HG02885 (cell line): ENCODE measurements at regions not wholly inside any gene's neighbourhood (a gene's known extent, or its start where the extent isn't known, plus 50 kb on each side); places are given as distances from the start of the nearest gene placed in this dataset.

ENCODE experiments used
- ATAC-seq: cut with Tn5 transposase; IDR thresholded peaks from one replicate; pipeline ENCODE4 v1.9.1; 2021; ENCODE audit warnings: mild to moderate bottlenecking; ENCODE audit not compliant: unreplicated experiment, poor library complexity

DNA sequence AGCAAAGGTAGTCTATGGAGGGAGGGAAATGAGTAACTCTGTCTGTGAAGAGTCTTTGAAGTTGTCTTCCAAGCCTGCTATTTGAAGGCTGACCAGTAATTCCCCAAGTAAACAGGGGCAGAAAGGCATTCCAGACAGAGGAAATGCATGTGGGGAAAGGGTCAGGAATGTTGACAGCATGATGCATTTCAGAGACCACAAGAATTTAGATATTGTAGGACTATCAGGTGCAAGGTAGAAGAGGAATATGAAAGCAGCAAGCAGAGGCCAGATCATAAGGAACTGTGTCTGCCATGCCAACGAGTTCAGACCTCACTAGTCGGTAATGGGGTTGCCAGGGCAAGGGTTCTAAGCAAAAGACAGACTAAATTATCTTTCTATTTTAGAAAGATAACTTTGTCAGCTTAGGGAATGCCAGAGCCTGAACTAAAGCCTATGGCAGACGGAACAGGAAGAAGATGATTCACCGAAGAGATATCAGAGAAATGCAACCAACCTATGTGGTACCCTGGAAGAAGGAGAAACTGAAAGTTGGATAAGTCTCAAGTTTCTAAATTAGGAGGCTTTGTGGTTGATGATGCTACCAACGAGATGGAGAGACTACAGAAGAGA lies 327.0 kb upstream of the RORA start:
- ATAC-seq, result no peak

DNA sequence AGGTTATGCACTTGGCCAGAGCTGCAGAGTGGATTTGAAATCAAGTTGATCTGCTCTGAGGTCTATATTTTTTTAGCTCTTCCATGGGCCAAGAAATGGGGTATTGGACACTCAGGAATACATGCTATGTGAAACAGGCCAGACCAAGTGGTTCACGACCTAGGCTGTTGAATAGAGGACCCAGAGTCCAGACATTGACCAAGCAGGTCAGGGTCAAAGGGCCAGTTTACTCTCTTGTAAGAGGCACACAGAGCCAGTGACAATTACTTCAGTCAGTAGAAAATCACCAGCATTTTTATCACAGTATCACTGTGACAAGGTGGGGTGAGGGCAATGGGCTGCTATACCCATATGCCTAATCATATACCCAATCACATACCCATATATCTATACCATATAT lies 320.6 kb upstream of the RORA start:
- no peak for ATAC-seq

DNA sequence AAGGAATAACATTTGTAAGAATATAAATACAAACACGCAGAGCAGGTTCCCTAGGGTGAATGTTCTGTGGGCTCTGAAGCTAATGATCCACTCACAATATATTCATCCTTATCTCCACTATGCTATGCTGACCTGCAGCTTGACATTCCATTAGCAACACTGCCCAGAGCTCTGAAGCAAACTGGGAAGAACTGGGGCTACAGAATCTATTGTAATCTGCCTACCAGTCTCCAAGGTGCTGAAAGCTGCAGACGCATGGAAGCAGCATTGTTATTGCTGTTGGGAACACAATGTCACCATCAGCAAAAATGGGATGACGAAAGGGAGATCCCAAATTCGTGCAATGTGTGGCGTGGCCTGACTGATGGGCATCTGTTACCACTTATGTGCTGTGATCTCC lies 316.7 kb upstream of the RORA start:
- no peak for ATAC-seq

DNA sequence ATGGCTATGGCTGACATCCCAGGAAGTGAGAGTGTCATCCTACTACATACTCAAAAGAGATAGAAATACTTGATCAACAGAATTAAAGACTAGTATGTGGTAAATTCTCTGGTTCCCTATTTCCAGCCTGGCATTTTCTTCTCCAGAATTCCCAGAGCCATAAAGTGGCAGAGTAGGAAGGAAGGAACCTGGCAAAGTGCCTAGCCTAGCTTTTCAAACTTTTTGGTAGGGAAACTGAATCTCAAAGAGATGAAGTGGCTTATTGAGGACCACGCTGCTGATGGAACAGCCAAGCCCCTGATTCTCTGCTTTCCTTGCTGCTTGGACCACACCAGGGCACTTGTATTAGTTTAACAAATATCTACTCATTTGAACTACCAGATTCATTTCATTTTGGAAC lies 312.4 kb upstream of the RORA start:
- no peak for ATAC-seq

DNA sequence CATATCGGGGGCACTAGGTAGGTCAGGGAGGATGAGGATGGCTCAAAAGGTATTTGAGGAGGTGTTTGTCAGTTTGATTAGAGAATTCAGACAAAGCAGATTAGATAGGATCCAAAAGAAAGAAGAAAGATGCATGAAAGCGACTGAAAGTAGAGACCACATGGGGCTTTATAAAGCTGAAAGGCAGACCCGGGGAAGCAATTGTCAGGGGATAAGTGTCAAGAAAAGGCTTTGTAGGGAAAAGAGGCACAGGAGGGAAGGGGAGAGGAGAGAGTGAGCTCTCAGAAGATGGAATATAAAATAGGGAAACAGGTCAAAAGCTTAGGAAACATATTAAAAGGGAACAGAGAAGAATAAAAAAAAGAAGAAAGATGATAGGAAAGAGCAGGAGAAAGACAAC lies 308.2 kb upstream of the RORA start:
- ATAC-seq, result no peak

DNA sequence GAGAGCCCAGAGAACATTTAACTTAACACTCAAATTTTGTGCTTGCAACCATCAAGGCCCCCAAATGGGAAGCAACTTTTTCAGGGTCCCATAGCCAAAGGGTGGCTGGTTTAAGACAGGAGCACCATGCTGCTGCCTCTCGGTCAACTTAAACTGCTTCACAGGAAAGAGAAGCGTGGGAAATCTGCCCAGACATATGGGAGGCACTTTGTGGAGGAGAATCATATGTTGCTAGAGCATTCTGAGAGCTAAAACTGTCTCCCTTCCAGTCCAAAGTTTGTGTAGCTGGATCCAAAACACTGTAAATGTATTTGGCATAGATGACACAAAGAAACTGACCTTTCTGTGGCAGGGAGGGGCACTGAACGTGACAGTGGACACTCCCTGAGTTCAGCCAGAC lies 305.9 kb upstream of the RORA start:
- ATAC-seq, result no peak

DNA sequence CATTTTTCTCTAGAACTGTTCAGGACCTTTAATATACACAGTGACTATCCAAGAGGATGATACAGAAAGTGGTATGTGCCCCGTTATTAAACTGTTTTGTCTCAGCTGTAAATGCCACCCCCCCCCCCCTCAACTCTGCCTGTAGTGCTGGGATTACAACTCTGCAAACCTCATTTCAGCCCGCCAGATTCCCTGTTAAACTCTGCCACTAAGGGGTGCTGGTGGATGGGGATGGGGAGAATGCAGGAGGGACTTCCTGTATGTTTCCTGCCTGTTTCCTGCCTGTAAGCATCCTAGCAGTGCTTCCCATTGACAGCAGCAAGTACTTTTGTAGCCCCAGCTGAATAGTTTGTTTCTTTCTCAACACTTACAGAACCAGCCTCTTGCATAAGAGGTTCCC lies 301.7 kb upstream of the RORA start:
- ATAC-seq, result no peak

DNA sequence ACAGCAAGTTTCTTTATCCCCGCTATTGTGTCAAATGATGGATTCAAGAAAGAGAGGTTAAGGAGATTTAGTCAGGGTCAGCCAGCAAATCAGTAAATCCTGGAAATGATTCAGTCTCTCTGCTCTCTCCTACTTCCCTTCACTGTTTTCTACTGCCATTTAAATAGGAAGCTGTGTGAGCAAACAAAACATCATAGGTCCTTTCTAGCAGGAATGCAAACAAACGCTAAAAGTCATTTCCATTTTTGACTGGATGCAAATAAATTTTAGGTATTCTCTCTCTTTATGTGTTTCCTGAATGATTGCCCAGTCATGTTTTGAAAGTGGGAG lies 299.4 kb upstream of the RORA start:
- no peak for ATAC-seq

DNA sequence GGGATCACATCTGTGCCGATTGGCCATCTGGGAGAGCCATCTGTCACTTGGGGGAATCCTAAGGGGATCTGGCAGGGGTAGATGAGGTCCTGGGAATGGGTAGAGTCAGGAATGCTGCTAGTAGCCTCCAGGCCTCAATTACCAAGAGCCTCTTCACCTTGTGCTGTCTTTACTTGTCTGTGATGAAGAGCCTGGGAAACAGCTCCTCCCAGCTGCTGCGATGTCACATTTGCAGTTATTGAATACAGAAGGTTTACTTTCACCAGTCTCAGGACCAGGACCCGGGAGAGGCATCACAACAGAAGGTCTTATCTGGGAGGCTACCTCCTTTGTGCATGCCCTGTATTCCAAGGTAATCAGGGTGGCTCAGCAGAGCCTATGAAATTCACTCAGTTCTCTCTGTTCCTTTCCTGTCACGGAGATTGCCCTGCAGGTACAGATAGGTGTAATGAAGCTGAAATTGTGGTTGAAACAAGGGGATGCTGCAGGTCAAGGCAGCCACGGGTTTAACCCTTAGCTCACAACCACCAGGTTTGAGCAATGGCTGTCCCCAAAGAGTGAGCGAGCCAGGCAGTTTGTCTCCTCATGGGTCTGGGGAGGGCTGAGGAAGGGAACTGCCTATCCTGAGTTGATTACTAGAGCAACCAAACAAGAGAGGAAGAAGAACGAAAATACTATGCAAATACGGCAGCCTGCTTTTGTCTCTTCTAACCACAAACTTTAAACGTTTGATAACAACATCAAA lies 298.9 kb upstream of the RORA start:
- no peak for ATAC-seq

DNA sequence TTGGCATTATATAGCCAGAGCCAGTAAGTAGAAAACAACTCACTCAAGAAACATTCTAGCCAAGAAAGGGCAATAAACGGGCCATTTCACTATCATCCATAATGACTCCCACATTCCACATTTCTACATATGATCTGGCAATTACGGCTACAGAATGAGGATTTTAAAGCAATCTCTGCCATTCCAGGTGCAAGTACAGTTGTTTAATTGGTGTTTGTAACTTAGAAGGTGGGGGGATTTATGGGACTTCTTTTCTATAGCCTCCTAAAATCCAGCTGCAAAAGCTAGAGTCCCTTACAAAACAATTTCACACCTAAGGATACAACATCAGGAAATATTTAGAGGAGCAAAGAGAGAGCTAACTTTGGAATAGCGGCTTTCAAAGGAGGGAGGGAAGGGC lies 295.4 kb upstream of the RORA start:
- ATAC-seq, result no peak

DNA sequence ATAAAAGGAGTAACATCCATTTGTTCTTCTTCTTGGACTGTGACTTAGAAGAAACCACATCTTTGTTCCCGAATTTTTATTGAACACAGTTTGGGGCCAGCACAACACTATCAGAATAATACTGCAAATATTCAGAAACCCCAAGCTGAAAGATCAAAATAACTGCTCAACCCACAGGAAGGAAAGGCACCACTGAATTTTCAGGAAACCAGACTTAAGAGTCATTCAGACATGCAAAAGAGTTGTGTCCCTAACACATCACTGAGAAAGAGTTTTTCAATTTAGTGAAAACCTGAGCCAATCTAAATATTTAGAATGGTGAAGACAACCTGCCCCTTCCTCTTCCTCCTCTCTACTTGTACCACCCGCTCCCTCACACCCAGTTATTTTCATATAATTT lies 295.0 kb upstream of the RORA start:
- ATAC-seq, result no peak

DNA sequence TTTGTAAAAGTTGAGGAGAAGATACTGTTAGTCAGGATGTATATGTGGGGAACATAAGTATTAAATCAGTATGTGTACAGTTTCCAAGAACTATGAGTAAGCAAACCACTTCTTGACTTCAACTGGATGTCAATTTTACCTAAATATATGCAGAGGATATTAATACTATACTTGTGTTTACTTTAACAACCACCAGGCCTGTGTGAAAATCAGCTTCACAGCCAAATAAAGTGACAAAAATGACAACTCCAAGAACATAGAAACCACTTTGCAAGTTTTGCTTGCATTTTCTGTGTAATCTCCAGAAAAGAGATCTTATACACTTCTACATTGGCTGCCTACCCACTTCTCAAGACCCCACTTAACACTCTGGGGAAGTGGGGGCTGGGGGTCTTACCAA lies 293.3 kb upstream of the RORA start:
- no peak for ATAC-seq

DNA sequence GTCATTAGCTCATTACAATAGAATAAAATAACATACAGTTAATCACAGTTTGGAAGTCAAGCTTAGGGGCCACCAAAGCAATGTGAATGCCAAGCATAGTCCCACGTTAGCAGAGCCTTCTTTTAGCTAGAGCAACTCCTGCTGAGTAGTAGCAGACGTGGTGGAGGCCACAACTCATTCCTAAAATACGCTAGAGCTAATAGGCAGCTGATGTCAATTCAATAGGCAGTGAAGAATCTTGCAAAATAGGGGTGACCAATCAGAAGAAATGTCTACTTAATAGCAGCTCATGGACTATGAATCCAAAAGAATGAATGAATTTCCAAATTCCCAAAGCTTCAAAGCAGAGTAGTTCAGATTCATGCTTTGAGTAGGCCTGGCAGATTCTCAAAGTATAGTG lies 292.9 kb upstream of the RORA start:
- ATAC-seq, result no peak

DNA sequence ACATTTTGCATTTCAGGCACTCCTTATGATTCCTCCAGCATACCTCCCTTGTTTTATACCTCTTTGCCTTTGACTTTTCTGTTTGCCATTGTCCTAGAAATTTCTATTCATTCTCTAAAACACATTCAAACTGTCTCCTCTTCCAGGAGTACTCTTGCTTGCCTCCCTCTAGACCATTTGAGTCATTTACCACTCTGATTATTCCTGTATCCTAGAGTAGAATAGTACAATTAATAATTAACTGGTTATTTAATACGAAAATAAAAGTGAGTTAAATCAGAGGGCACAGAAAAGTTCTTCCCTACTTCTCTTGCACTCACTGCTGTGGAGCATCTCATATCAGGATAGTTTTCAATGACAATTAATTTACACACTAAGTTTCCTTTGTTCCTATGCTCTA lies 290.2 kb upstream of the RORA start:
- ATAC-seq, result no peak

DNA sequence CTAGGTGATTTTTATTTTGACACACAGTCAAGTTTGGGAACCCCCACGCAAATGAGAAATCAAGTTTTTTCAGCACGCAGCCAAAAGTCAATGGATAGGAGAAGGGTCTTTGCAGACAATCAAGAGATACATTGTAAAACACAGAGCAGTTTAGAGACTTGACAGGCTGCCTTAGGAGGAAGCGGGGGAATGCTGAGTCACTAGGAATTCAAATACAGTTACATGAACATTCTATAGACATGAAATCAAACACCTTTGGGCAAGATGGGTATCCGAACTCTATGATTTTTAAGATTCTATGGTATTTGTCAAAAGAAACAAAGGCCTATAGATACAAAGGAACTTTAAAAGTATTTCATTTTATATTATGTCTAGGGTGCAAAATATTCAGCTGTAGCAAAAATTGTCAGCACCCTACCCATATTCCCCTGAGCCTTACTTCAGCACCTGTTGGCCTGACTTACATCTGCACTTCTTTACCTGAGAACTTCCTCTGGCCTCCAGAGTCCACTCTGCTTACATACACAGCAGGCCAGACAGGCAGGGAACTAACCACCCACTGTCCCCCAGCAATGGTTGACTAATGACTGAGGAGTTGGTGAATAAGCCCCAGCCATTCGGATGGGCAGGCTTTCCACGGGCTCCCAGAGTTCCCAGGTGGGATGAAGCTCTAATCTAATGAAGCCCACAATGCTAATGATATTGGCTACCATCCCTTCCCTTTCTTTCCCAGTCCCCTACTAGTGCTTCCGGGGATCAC lies 289.3 kb upstream of the RORA start:
- ATAC-seq, result no peak

DNA sequence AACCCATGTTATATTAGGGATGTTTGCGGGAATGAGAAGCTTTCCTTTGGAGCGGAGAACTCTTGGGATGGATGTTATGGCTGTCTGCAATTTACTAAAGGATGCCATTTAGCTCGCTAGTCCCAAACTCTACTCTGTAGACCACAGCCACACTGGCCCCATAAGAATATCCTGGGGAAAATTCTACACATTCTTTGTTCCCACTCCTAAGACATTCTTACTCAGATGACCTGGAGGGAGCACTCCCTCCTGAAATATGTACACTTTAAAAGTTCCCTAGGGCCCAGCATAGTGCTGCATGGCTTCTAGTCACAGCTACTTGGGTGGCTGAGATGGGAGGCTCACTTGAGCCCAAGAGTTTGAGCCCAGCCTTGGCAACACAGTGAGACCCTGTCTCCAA lies 288.7 kb upstream of the RORA start:
- ATAC-seq, result no peak

DNA sequence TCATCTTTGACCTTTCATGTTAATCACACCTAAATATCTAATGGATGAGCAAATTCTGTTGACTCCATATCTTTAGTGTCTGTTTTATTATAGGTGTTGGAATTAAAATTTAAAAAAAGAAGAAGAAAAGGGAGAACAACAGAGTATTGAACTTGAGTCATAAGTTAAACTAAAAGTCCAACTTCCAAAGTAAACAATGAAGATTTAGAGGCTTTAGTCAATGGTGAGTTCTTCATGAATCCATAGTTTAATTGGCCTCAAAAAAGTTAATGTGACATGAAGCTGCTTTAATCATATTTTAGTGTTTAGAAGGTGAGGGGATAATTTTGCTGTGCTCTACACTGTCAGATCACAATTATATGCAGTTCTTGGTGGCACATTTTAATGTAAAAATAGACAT lies 288.2 kb upstream of the RORA start:
- ATAC-seq, result no peak

DNA sequence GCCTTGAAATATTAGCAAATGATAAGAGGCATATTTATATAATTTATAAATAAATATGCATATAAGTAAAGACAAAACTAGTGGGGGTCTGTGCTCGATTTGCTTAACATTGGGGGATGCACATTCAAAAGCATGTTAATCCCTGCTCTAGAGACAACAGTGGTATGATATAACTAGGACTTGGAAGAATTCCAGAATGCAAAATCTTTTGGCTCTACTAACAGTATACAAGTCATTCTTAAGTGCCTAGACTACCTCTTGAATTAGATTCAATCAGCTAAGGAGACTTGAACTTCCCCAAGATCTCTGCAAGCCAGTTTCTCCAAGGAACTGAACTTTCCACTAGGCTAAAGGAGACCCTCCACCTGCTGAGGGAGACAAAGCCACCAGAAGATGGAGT lies 282.7 kb upstream of the RORA start:
- ATAC-seq, result no peak

DNA sequence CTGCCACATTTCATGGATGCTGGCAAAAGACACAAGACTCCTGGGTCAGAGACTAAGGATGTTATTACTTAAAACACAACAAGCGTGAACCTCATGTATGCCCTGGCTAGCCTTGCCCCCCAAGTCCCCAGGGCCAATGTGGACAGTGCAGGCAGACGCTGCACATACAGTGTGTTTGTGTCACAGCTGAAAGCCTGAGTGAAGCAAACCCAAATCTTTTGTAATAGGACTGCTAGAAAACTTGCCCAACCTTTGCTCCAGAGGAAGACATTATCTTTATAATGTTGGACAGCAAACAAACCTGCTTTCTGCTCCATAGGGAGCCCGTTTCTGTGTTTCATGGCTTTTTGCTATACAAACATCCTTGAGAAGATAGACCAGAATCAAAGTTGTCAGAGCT lies 282.0 kb upstream of the RORA start:
- ATAC-seq, result no peak

DNA sequence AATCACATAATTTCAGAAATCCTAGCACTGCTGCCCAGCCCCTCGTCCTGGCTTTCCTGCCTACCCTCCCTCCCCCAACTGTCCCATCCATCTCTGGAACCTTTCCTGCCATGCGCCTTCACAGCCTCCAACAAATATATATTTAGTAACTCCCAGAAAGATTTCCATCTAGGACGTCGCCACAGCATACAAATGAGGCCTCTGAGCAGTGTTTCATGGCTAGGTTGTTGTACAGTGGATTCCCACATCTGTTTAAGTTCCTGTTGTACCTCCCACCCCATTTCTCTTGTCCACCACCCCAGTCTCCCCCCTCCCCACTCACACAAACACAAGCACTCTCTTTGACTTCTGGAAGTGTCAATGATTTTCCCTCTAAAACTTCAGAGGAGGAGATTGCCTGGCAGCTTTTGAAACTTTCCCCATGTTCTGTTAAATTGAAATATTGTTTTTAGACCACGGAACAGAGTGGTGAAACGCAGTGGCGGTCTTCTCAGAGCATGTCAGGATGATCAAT lies 280.3 kb upstream of the RORA start:
- no peak for ATAC-seq

DNA sequence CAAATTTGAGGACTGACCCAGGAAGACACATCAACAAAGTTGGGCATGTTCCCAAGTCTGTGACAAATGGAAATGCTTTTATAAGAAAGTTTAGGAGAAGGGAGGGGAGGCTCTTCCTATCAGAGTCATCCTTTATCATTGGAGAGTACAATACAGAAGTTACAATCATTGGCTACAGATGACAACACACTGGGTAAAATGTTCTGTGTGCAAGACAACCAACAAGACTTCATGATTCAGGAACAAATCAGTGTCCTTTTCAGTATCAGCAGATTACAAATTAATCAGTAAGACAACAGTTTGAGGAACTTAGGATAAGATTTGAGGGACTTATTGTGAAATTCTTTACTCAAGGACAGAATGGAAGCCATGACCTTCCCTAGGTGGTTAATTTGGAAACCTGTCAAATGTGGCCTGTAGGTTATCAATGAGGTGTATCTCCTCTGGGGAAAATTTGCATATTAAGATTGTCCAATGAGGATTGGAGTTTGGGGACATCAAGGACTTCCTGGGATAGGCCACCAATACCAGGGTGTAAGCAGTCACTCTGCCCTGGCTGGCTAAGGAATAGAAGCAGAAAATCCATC lies 274.4 kb upstream of the RORA start:
- ATAC-seq, result no peak
